Endothelial cell of umbilical vein (primary cell): ENCODE measurements at regions not wholly inside any gene's neighbourhood (a gene's known extent, or its start where the extent isn't known, plus 50 kb on each side); places are given as distances from the start of the nearest gene placed in this dataset.

Experiments used
- BruUV-seq: library from RNA; stranded (reverse); fragments of 400-500 nt; replicated peaks from 2 replicates; lab custom pipeline; 2021; lab: Mats Ljungman, UMichigan
- CTCF ChIA-PET: fragments of 300-600, 350-600 bp; sonication (Branson Sonifier 250); formaldehyde crosslinking; loops from one replicate; lab custom pipeline; 2021; ENCODE audit warnings: antibody characterized with exemption, inconsistent platforms; lab: Charles Lee
- POLR2A ChIA-PET: fragments of 300-600, 350-600 bp; sonication (Branson Sonifier 250); formaldehyde crosslinking; loops from one replicate; lab custom pipeline; 2021; ENCODE audit warnings: antibody characterized with exemption, inconsistent platforms; lab: Charles Lee
- DNase-seq: peaks from one replicate; pipeline ENCODE4 v3.0.0-alpha.2; 2011; ENCODE audit warnings: low read depth, low spot score
- FAIRE-seq: peaks from 2 replicates; lab custom pipeline; 2011; peaks lifted over from hg19 to GRCh38; lab: Jason Lieb, UNC
- H2AFZ ChIP-seq: 2 replicates; pipeline ENCODE4 v1.6.0; 2012; ENCODE audit warnings: low read depth, low read length, control low read depth, inconsistent platforms
- H3K27ac ChIP-seq: 2 replicates; pipeline ENCODE4 v1.5.1; 2011; ENCODE audit warnings: low read depth, mild to moderate bottlenecking, control low read depth, low read length, moderate library complexity; ENCODE audit not compliant: insufficient read depth
- H3K27me3 ChIP-seq, 2 experiments: 2 replicates each; pipeline versions ENCODE4 v1.6.0 to v1.6.1; 2011; ENCODE audit warnings: low read length in 2 of 2, mixed read lengths in 1 of 2; ENCODE audit not compliant: control insufficient read depth in 2 of 2, insufficient read depth in 2 of 2
- H3K36me3 ChIP-seq, 2 experiments: 2 replicates in 1 of 2; 3 replicates in 1 of 2; pipeline ENCODE4 v1.5.1; 2011; ENCODE audit warnings: low read length in 2 of 2, mild to moderate bottlenecking in 1 of 2, moderate library complexity in 1 of 2; ENCODE audit not compliant: control insufficient read depth in 2 of 2, insufficient read depth in 2 of 2; ENCODE audit errors: extremely low read depth in 1 of 2
- H3K4me1 ChIP-seq: 3 replicates; pipeline ENCODE4 v1.5.1; 2011; ENCODE audit warnings: mild to moderate bottlenecking, low read length; ENCODE audit not compliant: control insufficient read depth, insufficient read depth; ENCODE audit errors: extremely low read depth
- H3K4me2 ChIP-seq: 2 replicates; pipeline ENCODE4 v1.6.1; 2011; ENCODE audit warnings: low read length, control low read depth, mixed read lengths; ENCODE audit not compliant: insufficient read depth
- H3K4me3 ChIP-seq, 3 experiments: fragments of 200-600 bp in 1 of 3; sonication (generic), shearing (Covaris generic) in 1 of 3; replicated peaks in 1 of 3; 2 replicates each; pipeline ENCODE4 v1.5.1; 2011 to 2016; ENCODE audit warnings: control low read depth in 3 of 3, low read length in 3 of 3, mild to moderate bottlenecking in 2 of 3, inconsistent platforms in 1 of 3, low read depth in 1 of 3, moderate library complexity in 1 of 3; ENCODE audit not compliant: insufficient read depth in 1 of 3
- H3K79me2 ChIP-seq: 2 replicates; pipeline ENCODE4 v1.6.0; 2012; ENCODE audit warnings: low read length, inconsistent platforms; ENCODE audit not compliant: control insufficient read depth, insufficient read depth
- H3K9ac ChIP-seq: replicated peaks from 2 replicates; pipeline ENCODE3; 2011; ENCODE audit warnings: low read length, control low read depth; ENCODE audit not compliant: insufficient read depth; ENCODE audit errors: extremely low read depth
- H3K9me1 ChIP-seq: replicated peaks from 3 replicates; pipeline ENCODE4 v1.6.0; 2011; ENCODE audit warnings: mild to moderate bottlenecking, low read length; ENCODE audit not compliant: control insufficient read depth, insufficient read depth; ENCODE audit errors: extremely low read depth
- H3K9me3 ChIP-seq: replicated peaks from 2 replicates; pipeline ENCODE4 v1.5.1; 2012; ENCODE audit warnings: low read length, inconsistent platforms; ENCODE audit not compliant: control insufficient read depth, insufficient read depth
- H4K20me1 ChIP-seq: replicated peaks from 2 replicates; pipeline ENCODE3; 2011; ENCODE audit warnings: mild to moderate bottlenecking, low read length; ENCODE audit not compliant: control insufficient read depth, insufficient read depth; ENCODE audit errors: extremely low read depth
- CTCF ChIP-seq, 2 donors: IDR thresholded peaks; 1 replicate in 1 of 2; 2 replicates in 1 of 2; pipeline ENCODE4 v1.5.1; 2011; ENCODE audit warnings: low read length in 2 of 2, mild to moderate bottlenecking in 2 of 2, moderate library complexity in 2 of 2, control low read depth in 1 of 2, inconsistent platforms in 1 of 2, low read depth in 1 of 2; ENCODE audit not compliant: insufficient read depth in 1 of 2; ENCODE audit errors: extremely low read depth in 1 of 2
- EZH2 ChIP-seq: IDR thresholded peaks from 2 replicates; pipeline ENCODE4 v1.6.1; 2012; ENCODE audit warnings: borderline replicate concordance, low read depth, mild to moderate bottlenecking, moderate library complexity, low read length, inconsistent platforms; ENCODE audit not compliant: severe bottlenecking
- FOS ChIP-seq: IDR thresholded peaks from 2 replicates; pipeline ENCODE4 v1.6.1; 2011; ENCODE audit warnings: mild to moderate bottlenecking, low read length, moderate library complexity, borderline replicate concordance; ENCODE audit not compliant: insufficient read depth
- GATA2 ChIP-seq: IDR thresholded peaks from 2 replicates; pipeline ENCODE4 v1.7.0; 2011; ENCODE audit warnings: low read depth, mild to moderate bottlenecking, moderate library complexity, mixed read lengths, low read length; ENCODE audit not compliant: insufficient read length, insufficient read depth
- JUN ChIP-seq: IDR thresholded peaks from 2 replicates; pipeline ENCODE4 v1.6.1; 2011; ENCODE audit warnings: borderline replicate concordance, low read depth; ENCODE audit not compliant: insufficient read length, insufficient read depth
- MYC ChIP-seq: IDR thresholded peaks from one replicate; pipeline ENCODE4 v1.6.1; 2011; ENCODE audit warnings: mild to moderate bottlenecking, low read depth, low read length
- POLR2A ChIP-seq: IDR thresholded peaks from 2 replicates; pipeline ENCODE4 v1.6.1; 2012; ENCODE audit warnings: low read depth, mild to moderate bottlenecking, control low read depth, low read length
- POLR2AphosphoS5 ChIP-seq: IDR thresholded peaks from 2 replicates; pipeline ENCODE4 v1.6.1; 2012; ENCODE audit warnings: low read depth, mild to moderate bottlenecking, control low read depth, low read length, moderate library complexity; ENCODE audit not compliant: insufficient read depth
- dilution Hi-C: fragments of 300-500 bp; cut with MboI; formaldehyde crosslinking; loops from one replicate; pipeline ENCODE4 v1.15.0; 2019; ENCODE audit warnings: low sequenced_read_pairs; ENCODE audit not compliant: extremely low pct_ligation_motif_present
- intact Hi-C: fragments of 100-400 bp; cut with micrococcal nuclease; formaldehyde crosslinking; loops from one replicate; pipeline ENCODE4 v1.10.0; 2022
- TF ChIP-seq, protein P1 (sequence below): IDR thresholded peaks from 2 replicates; pipeline ENCODE4 v1.6.1; 2011; ENCODE audit not compliant: insufficient read depth, insufficient read length

DNA sequence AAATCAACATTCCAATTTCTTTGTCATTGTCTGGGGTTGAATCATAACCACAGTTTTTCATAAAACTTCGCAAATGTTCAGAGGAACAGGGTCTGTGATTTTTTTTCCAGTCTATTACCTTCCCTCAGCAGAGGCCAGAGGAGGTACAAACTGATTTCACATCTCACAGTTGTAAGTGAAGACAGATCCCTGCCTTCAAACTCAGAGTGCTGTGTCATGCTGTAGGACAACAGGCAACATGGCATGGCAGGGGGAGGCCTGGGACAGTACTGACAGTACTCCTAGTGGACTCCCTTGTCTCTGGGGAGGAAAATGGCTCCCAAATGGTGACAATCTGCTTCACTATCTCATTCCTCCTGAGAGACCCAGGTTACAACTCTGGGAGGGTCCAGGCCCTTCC lies 308.6 kb downstream of the CDC5L start:
- no peak for DNase-seq
- H2AFZ ChIP-seq = no peak overlapping the region
- dilution Hi-C loops = no loop called here

More for the DNA sequence above, 308.6 kb downstream of the CDC5L start:
- intact Hi-C loops = no loop called here
- H3K9ac ChIP-seq = no peak overlapping the region
- CTCF ChIA-PET = no interaction called here
- POLR2A ChIA-PET = no interaction called here
- H3K27ac ChIP-seq = no peak overlapping the region
- H3K9me3 ChIP-seq = no peaks in the 10 kb centered on the region
- H3K4me3 ChIP-seq = no peak overlapping the region
- H3K79me2 ChIP-seq = no peaks in the 10 kb centered on the region
- no peaks in the 10 kb centered on the region for H3K9me1 ChIP-seq
- no peaks in the 10 kb centered on the region for H3K4me1 ChIP-seq
- H3K4me2 ChIP-seq = no peak overlapping the region
- no peak for FAIRE-seq
- no peaks in the 10 kb centered on the region for H3K27me3 ChIP-seq
- no peaks in the 10 kb centered on the region for H4K20me1 ChIP-seq
- no peaks in the 10 kb centered on the region for H3K36me3 ChIP-seq
- BruUV-seq = no TSS peak
- TF ChIP-seq MYC (no peak), POLR2A (no peak), EZH2 (no peak), JUN (no peak), CTCF (IDR thresholded peaks at IDR 0.05; ENCODE audit: extremely low read depth in 1 of 2, insufficient read depth in 1 of 2, low read depth in 1 of 2, low read length in 2 of 2) (no peak), FOS (no peak), POLR2AphosphoS5 (no peak), GATA2 (no peak)
- TF ChIP-seq, protein P1, sequence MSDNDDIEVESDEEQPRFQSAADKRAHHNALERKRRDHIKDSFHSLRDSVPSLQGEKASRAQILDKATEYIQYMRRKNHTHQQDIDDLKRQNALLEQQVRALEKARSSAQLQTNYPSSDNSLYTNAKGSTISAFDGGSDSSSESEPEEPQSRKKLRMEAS = no peak
